Sigmoid colon (tissue), 6 donors: ENCODE measurements at regions not wholly inside any gene's neighbourhood (a gene's known extent, or its start where the extent isn't known, plus 50 kb on each side); places are given as distances from the start of the nearest gene placed in this dataset.
"Not testable (repeated sequence)": the region's sequence is repeated elsewhere in the genome, so short reads cannot be mapped to it uniquely, and the experiment has no call there.

Source experiments
- DNase-seq: peaks from one replicate; pipeline ENCODE4 v3.0.0-alpha.2; 2019
- H3K27ac ChIP-seq, 4 donors: fragments of 200-600 bp; sonication (generic); one replicate each; pipeline ENCODE4 v1.5.1; 2016 to 2019; ENCODE audit warnings: mild to moderate bottlenecking in 1 of 4
- H3K27me3 ChIP-seq, 3 donors: fragments of 200-600 bp; sonication (generic); one replicate each; pipeline ENCODE4 v1.5.1; 2019; ENCODE audit warnings: mild to moderate bottlenecking in 1 of 3
- H3K36me3 ChIP-seq, 4 donors: fragments of 200-600 bp; sonication (generic); one replicate each; pipeline ENCODE4 v1.5.1; 2016 to 2019
- H3K4me1 ChIP-seq, 4 donors: fragments of 200-600 bp; sonication (generic); one replicate each; pipeline ENCODE4 v1.5.1; 2017 to 2019
- H3K4me3 ChIP-seq, 4 donors: fragments of 200-600 bp; sonication (generic); one replicate each; pipeline ENCODE4 v1.5.1; 2017 to 2019; ENCODE audit warnings: mild to moderate bottlenecking in 2 of 4, moderate library complexity in 1 of 4
- H3K9me3 ChIP-seq, 4 donors: fragments of 200-600 bp in 3 of 4; sonication (generic) in 3 of 4; one replicate each; pipeline versions ENCODE4 v1.5.1 to v1.6.1; 2013 to 2019
- CTCF ChIP-seq, 4 experiments: fragments of 450-650 bp in 3 of 4; fragments of 200-600 bp in 1 of 4; IDR thresholded peaks; one replicate each; pipeline ENCODE4 v1.5.1; 2016 to 2019; ENCODE audit warnings: antibody characterized with exemption in 4 of 4, mild to moderate bottlenecking in 3 of 4, moderate library complexity in 2 of 4
- EP300 ChIP-seq, 4 donors: sonication (generic); formaldehyde crosslinking; IDR thresholded peaks; one replicate each; pipeline ENCODE4 v1.6.1; 2017; ENCODE audit warnings: antibody characterized with exemption in 4 of 4
- POLR2A ChIP-seq, 2 donors: fragments of 450-650 bp; IDR thresholded peaks; one replicate each; pipeline ENCODE4 v1.6.1; 2016; ENCODE audit warnings: antibody characterized with exemption in 2 of 2, mild to moderate bottlenecking in 2 of 2, moderate library complexity in 2 of 2
- POLR2AphosphoS5 ChIP-seq, 4 donors: sonication (generic); formaldehyde crosslinking; IDR thresholded peaks; one replicate each; pipeline ENCODE4 v1.6.1; 2017; ENCODE audit warnings: antibody characterized with exemption in 4 of 4
- WGBS, 2 donors: extraction: QIAGEN DNeasy Blood & Tissue Kit; methylation state at CpG; one replicate each; pipeline ENCODE4 v1.1.7; 2013; 5-methylcytosine and 5-hydroxymethylcytosine counted together
- intact Hi-C: fragments of 100-400 bp; cut with DNase I; formaldehyde crosslinking; loops from one replicate; pipeline ENCODE4 v1.15.1; 2023
- donor health status: healthy with polysubstance abuse.
- donor health status: healthy.

- no peaks in the 10 kb centered on the region for H3K36me3 ChIP-seq
- DNase-seq: no peak
- no peaks in the 10 kb centered on the region for H3K9me3 ChIP-seq
- no peak overlapping the region for H3K4me3 ChIP-seq
- WGBS, 2 donors: 93 to 95% methylated on average over 2 of the region's 2 CpGs
- intact Hi-C loops: no loop called here
- H3K4me1 ChIP-seq: no peaks in the 10 kb centered on the region
- no peak overlapping the region for H3K27ac ChIP-seq
- TF ChIP-seq EP300 (IDR thresholded peaks at IDR 0.05) (no peak), POLR2A (IDR thresholded peaks at IDR 0.05) (no peak), POLR2AphosphoS5 (IDR thresholded peaks at IDR 0.05) (no peak), CTCF (IDR thresholded peaks at IDR 0.05) (no peak)
- H3K27me3 ChIP-seq: no peaks in the 10 kb centered on the region
Observed at GRCh38 chr10:62939698-62940097, 123.5 kb upstream of the EGR2 start.

GRCh38 chr10:62938672-62939071 lies 122.5 kb upstream of the EGR2 start:
- no peak overlapping the region for H3K4me3 ChIP-seq
- 76 to 81% methylated on average over 5 of the region's 5 CpGs for WGBS, 2 donors
- H3K9me3 ChIP-seq: no peaks in the 10 kb centered on the region
- H3K27ac ChIP-seq: no peak overlapping the region
- intact Hi-C loops: no loop called here
- H3K4me1 ChIP-seq: no peaks in the 10 kb centered on the region
- no peaks in the 10 kb centered on the region for H3K27me3 ChIP-seq
- no peak for DNase-seq
- no peak for TF ChIP-seq POLR2A (IDR thresholded peaks at IDR 0.05)
- TF ChIP-seq POLR2AphosphoS5 (IDR thresholded peaks at IDR 0.05): no peak
- TF ChIP-seq CTCF (IDR thresholded peaks at IDR 0.05): no peak
- TF ChIP-seq EP300 (IDR thresholded peaks at IDR 0.05): no peak
- no peaks in the 10 kb centered on the region for H3K36me3 ChIP-seq

GRCh38 chr10:62937674-62938073 lies 121.5 kb upstream of the EGR2 start:
- no peak for DNase-seq
- WGBS, 2 donors: 85 to 92% methylated on average over 6 of the region's 6 CpGs

GRCh38 chr10:62935022-62935421 lies 118.9 kb upstream of the EGR2 start:
- intact Hi-C loops: no loop called here
- H3K4me1 ChIP-seq: no peaks in the 10 kb centered on the region
- H3K4me3 ChIP-seq: no peak overlapping the region
- no peaks in the 10 kb centered on the region for H3K27me3 ChIP-seq
- H3K9me3 ChIP-seq: no peaks in the 10 kb centered on the region
- TF ChIP-seq POLR2AphosphoS5 (IDR thresholded peaks at IDR 0.05) (no peak), CTCF (IDR thresholded peaks at IDR 0.05) (no peak), POLR2A (IDR thresholded peaks at IDR 0.05) (no peak), EP300 (IDR thresholded peaks at IDR 0.05) (no peak)
- no peak for DNase-seq
- WGBS, 2 donors: 53% methylated on average over 2 of the region's 2 CpGs
- no peak overlapping the region for H3K27ac ChIP-seq
- no peaks in the 10 kb centered on the region for H3K36me3 ChIP-seq

More at GRCh38 chr10:62937674-62938073, 121.5 kb upstream of the EGR2 start:
- TF ChIP-seq POLR2AphosphoS5 (IDR thresholded peaks at IDR 0.05): no peak
- TF ChIP-seq EP300 (IDR thresholded peaks at IDR 0.05): no peak
- no peak for TF ChIP-seq POLR2A (IDR thresholded peaks at IDR 0.05)
- TF ChIP-seq CTCF (IDR thresholded peaks at IDR 0.05): no peak
- H3K9me3 ChIP-seq: no peaks in the 10 kb centered on the region
- H3K4me3 ChIP-seq: no peak overlapping the region
- no peaks in the 10 kb centered on the region for H3K4me1 ChIP-seq
- no peaks in the 10 kb centered on the region for H3K36me3 ChIP-seq
- intact Hi-C loops: no loop called here
- no peak overlapping the region for H3K27ac ChIP-seq
- H3K27me3 ChIP-seq: no peaks in the 10 kb centered on the region

- intact Hi-C loops: no loop called here
- TF ChIP-seq POLR2AphosphoS5 (IDR thresholded peaks at IDR 0.05): no peak
- TF ChIP-seq POLR2A (IDR thresholded peaks at IDR 0.05): no peak
- no peak for TF ChIP-seq EP300 (IDR thresholded peaks at IDR 0.05)
- TF ChIP-seq CTCF (IDR thresholded peaks at IDR 0.05): no peak
Observed at GRCh38 chr10:62934258-62934657, 118.1 kb upstream of the EGR2 start.

GRCh38 chr10:62928763-62929162 lies 112.6 kb upstream of the EGR2 start:
- WGBS, 2 donors: 91 to 93% methylated on average over 24 of the region's 24 CpGs
- DNase-seq, H3K4me1 ChIP-seq, H3K9me3 ChIP-seq, H3K27me3 ChIP-seq, intact Hi-C loops, H3K4me3 ChIP-seq, H3K27ac ChIP-seq, H3K36me3 ChIP-seq: not testable (repeated sequence)

More at GRCh38 chr10:62934258-62934657, 118.1 kb upstream of the EGR2 start:
- DNase-seq: no peak
- no peak overlapping the region for H3K4me3 ChIP-seq
- no peak overlapping the region for H3K27ac ChIP-seq
- H3K36me3 ChIP-seq: no peaks in the 10 kb centered on the region
- no peaks in the 10 kb centered on the region for H3K4me1 ChIP-seq
- H3K27me3 ChIP-seq: no peaks in the 10 kb centered on the region
- H3K9me3 ChIP-seq: no peaks in the 10 kb centered on the region
- 28 to 42% methylated on average over 11 of the region's 11 CpGs for WGBS, 2 donors
